ENCODE measurements at regions not wholly inside any gene's neighbourhood (a gene's known extent, or its start where the extent isn't known, plus 50 kb on each side); places are given as distances from the start of the nearest gene placed in this dataset.

- TF ChIP-seq SUZ12 (IDR thresholded peaks at IDR 0.05; ENCODE audit: extremely low read depth, insufficient read depth, insufficient read length) (no peak), ZNF274 (IDR thresholded peaks at IDR 0.05; ENCODE audit: low read depth, low read length) (no peak), YY1 (IDR thresholded peaks at IDR 0.05; ENCODE audit: insufficient read depth, insufficient read length) (no peak)
These were observed 248.8 kb downstream of the RAB38 start for GRCh38 chr11:87926250-87926970.
